ENCODE measurements at regions not wholly inside any gene's neighbourhood (a gene's known extent, or its start where the extent isn't known, plus 50 kb on each side); places are given as distances from the start of the nearest gene placed in this dataset.

- Histone ChIP-seq H3K9me3 (ENCODE audit: control insufficient read depth in 2 of 2, low read length in 2 of 2) (no peaks in the 10 kb centered on the region), H3K4me3 (ENCODE audit: low read length in 2 of 2) (no peak overlapping the region), H3K27me3 (ENCODE audit: control insufficient read depth in 1 of 2, insufficient read depth in 2 of 2, low read length in 2 of 2) (peaks cover 0 to under 1% of the 10 kb centered on the region in 2 donors), H3K9ac (ENCODE audit: low read length in 2 of 2) (no peak overlapping the region), H3K36me3 (ENCODE audit: control insufficient read depth in 2 of 2, insufficient read depth in 2 of 2, low read length in 2 of 2) (no peaks in the 10 kb centered on the region), H3K4me1 (ENCODE audit: control insufficient read depth, insufficient read depth, low read length) (peaks cover 11% of the 10 kb centered on the region), H3K27ac (ENCODE audit: low read length) (no peak overlapping the region)
These were observed 93.6 kb downstream of the HTR5A start for GRCh38 chr7:155163696-155164095.

DNA sequence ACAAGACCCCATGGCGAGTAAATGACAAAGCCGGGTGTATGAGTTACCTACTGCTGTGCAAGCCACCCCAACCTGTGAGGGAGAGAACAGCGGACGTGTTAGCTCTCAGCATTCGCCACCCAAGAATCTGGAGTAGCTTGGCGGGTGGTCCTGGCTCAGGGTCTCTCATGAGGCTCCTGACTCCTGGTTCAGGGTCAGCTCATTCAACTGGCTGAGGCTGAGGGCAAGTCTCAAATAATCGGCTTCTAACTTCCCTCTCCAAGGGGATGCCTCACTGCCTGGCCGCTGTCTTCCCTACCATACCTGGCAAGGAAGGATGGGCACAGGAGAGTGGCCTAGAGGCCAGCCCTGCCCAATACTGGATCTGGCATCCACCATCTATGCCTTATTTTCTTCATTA is 94.2 kb downstream of the HTR5A start:
- Histone ChIP-seq H3K4me3 (ENCODE audit: low read length in 2 of 2) (no peak overlapping the region), H3K36me3 (ENCODE audit: control insufficient read depth in 2 of 2, insufficient read depth in 2 of 2, low read length in 2 of 2) (no peaks in the 10 kb centered on the region), H3K9ac (ENCODE audit: low read length in 2 of 2) (no peak overlapping the region), H3K4me1 (ENCODE audit: control insufficient read depth, insufficient read depth, low read length) (peaks cover 11% of the 10 kb centered on the region), H3K27ac (ENCODE audit: low read length) (no peak overlapping the region), H3K27me3 (ENCODE audit: control insufficient read depth in 1 of 2, insufficient read depth in 2 of 2, low read length in 2 of 2) (peaks cover 3 to 4% of the 10 kb centered on the region in 2 donors), H3K9me3 (ENCODE audit: control insufficient read depth in 2 of 2, low read length in 2 of 2) (no peaks in the 10 kb centered on the region)

DNA sequence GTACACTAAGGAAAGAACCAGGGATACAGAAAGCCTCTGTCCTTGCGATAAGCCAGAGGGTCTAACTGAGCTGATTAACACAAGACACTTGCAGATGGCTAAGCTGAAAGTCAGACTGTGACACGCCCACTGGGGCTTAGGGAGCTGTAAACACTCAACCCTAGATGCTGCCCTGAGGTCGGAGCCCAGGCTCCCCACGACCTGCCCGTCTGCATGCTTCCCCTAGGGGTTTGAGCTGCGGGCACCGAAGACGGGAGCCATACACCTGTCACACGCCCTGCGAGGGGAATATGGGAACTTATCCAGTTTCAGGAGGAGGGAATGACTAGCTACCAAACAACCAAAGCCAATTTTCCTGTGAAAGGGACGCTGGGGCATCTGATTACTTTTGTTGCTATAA is 96.0 kb downstream of the HTR5A start:
- Histone ChIP-seq H3K9me3 (ENCODE audit: control insufficient read depth in 2 of 2, low read length in 2 of 2) (no peaks in the 10 kb centered on the region), H3K9ac (ENCODE audit: low read length in 2 of 2) (peak overlapping the region; percentile 36 to 38), H3K4me3 (ENCODE audit: low read length in 2 of 2) (no peak overlapping the region), H3K4me1 (ENCODE audit: control insufficient read depth, insufficient read depth, low read length) (peaks cover 11% of the 10 kb centered on the region), H3K36me3 (ENCODE audit: control insufficient read depth in 2 of 2, insufficient read depth in 2 of 2, low read length in 2 of 2) (no peaks in the 10 kb centered on the region), H3K27ac (ENCODE audit: low read length) (peak overlapping the region; percentile 46), H3K27me3 (ENCODE audit: control insufficient read depth in 1 of 2, insufficient read depth in 2 of 2, low read length in 2 of 2) (peaks cover 4 to 8% of the 10 kb centered on the region in 2 donors)

- Histone ChIP-seq H3K4me1 (ENCODE audit: control insufficient read depth, insufficient read depth, low read length) (peaks cover 11% of the 10 kb centered on the region), H3K36me3 (ENCODE audit: control insufficient read depth in 2 of 2, insufficient read depth in 2 of 2, low read length in 2 of 2) (no peaks in the 10 kb centered on the region), H3K9ac (ENCODE audit: low read length in 2 of 2) (peak overlapping the region; percentile 21 to 38), H3K9me3 (ENCODE audit: control insufficient read depth in 2 of 2, low read length in 2 of 2) (no peaks in the 10 kb centered on the region), H3K27ac (ENCODE audit: low read length) (peak overlapping the region; percentile 46), H3K4me3 (ENCODE audit: low read length in 2 of 2) (no peak overlapping the region), H3K27me3 (ENCODE audit: control insufficient read depth in 1 of 2, insufficient read depth in 2 of 2, low read length in 2 of 2) (peaks cover 4 to 8% of the 10 kb centered on the region in 2 donors)
These were observed 96.7 kb downstream of the HTR5A start for GRCh38 chr7:155166673-155167370.

DNA sequence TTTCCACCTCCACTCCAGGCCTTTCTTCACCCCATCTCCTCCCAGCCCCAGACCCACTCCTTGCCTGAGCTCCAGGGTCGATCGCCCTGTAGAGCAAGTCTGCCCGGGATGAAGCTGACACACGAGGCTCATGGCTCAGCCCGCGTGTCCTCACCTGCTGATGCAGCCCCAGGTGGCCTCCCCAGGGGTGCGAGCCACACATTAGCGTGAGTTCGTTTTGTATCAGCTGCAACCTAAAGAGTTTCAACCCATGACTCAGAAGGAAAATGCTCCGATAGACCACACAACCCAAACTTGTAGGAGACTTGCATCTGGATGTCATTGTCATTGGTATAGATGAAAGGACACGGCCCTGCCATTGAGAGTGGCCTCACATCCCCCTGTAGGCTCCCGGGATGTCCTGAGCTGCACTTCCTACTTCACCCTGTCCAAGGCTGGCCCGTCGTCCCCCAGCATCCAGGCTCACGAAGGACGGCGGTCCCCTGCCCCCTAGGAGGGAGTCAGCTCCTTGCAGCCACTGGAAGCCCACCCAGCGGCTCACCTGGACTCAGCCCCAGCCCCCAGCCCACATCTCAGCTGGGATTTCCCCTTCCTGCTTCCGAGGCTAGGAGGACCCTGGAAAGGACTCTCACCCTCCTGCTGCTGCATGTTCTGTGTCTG is 97.7 kb downstream of the HTR5A start:
- Histone ChIP-seq H3K4me3 (ENCODE audit: low read length in 2 of 2) (no peak overlapping the region), H3K27ac (ENCODE audit: low read length) (no peak overlapping the region), H3K4me1 (ENCODE audit: control insufficient read depth, insufficient read depth, low read length) (peaks cover 11% of the 10 kb centered on the region), H3K9ac (ENCODE audit: low read length in 2 of 2) (no peak overlapping the region), H3K9me3 (ENCODE audit: control insufficient read depth in 2 of 2, low read length in 2 of 2) (no peaks in the 10 kb centered on the region), H3K36me3 (ENCODE audit: control insufficient read depth in 2 of 2, insufficient read depth in 2 of 2, low read length in 2 of 2) (no peaks in the 10 kb centered on the region), H3K27me3 (ENCODE audit: control insufficient read depth in 1 of 2, insufficient read depth in 2 of 2, low read length in 2 of 2) (peaks cover 4 to 8% of the 10 kb centered on the region in 2 donors)

DNA sequence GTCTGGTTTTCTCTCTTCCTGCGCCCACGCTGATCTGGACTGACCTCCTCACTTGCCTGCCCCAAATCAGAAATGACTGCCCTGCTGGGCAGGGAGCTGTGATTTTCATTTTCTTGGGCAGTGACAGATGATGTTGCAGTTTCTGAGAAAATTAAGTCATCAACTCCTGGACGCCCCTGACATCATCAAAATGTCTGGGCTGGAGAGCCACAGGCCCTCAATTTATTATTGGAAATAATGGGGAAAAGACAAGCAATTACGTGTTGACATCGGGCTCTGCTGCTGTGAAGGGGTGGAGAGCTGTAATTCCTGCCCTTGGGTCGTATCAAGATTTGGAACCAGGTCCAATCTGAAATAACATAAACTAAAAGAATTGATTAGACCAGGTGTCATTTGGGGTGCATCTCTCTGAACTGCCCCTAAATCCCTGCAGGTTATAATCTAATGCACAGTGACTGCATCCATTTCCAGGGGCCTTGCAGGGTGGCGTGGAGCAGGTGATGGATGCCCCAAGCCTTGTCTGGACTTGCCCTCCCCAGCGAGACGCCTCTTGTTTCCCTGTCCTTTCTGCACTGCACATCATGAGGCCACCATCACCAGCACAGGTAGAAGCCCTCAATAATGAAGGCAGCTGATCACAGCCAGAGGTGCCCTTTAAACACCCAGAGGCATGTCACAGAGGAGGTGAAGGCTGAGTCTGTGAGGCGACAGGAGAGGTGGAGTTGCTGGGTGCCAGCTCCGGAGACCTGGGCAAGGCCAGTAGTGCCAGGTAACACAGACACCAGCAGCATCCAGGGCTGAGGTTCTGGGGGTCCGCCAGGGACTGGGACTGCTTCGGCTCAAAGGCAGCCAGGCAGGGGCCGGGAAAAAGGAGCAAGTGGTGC is 98.7 kb downstream of the HTR5A start:
- Histone ChIP-seq H3K9ac (ENCODE audit: low read length in 2 of 2) (no peak overlapping the region), H3K27ac (ENCODE audit: low read length) (no peak overlapping the region), H3K4me3 (ENCODE audit: low read length in 2 of 2) (no peak overlapping the region), H3K36me3 (ENCODE audit: control insufficient read depth in 2 of 2, insufficient read depth in 2 of 2, low read length in 2 of 2) (no peaks in the 10 kb centered on the region), H3K27me3 (ENCODE audit: control insufficient read depth in 1 of 2, insufficient read depth in 2 of 2, low read length in 2 of 2) (peaks cover 4 to 8% of the 10 kb centered on the region in 2 donors), H3K4me1 (ENCODE audit: control insufficient read depth, insufficient read depth, low read length) (peaks cover 11% of the 10 kb centered on the region), H3K9me3 (ENCODE audit: control insufficient read depth in 2 of 2, low read length in 2 of 2) (no peaks in the 10 kb centered on the region)

DNA sequence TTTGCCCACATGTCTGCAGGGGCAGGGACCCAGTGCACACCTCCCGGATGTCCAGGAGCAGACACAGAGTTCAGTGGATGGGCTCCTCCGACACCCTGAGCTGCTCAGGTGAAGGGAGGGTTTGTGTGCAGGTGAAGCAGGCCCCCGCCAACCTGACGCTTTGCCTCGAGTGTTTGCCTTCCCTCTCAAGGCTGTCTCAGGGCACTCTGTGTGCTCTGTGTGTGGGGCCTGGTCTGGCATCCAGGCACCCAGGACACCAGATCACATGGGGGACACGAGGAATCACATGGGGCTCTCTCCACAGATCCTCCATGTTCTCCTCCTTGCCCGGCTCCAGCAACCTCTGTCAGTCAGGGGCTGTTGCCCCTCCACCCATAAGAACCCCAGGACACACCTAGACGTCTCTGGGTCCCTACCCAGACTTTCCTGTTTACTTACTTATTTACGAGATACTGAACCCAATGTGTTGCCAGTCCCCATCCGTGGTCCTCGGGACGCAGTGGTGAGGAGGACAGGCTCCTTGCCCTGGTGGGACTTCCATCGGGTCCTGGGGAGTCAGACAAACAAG is 99.5 kb downstream of the HTR5A start:
- no peaks in the 10 kb centered on the region for H3K36me3 ChIP-seq (ENCODE audit: control insufficient read depth in 2 of 2, insufficient read depth in 2 of 2, low read length in 2 of 2)
- H3K9ac ChIP-seq (ENCODE audit: low read length in 2 of 2), result no peak overlapping the region
- H3K27ac ChIP-seq (ENCODE audit: low read length), result no peak overlapping the region
- no peaks in the 10 kb centered on the region for H3K9me3 ChIP-seq (ENCODE audit: control insufficient read depth in 2 of 2, low read length in 2 of 2)
- peaks cover 11% of the 10 kb centered on the region for H3K4me1 ChIP-seq (ENCODE audit: control insufficient read depth, insufficient read depth, low read length)
- H3K27me3 ChIP-seq (ENCODE audit: control insufficient read depth in 1 of 2, insufficient read depth in 2 of 2, low read length in 2 of 2), result peaks cover 4 to 8% of the 10 kb centered on the region in 2 donors
- no peak overlapping the region for H3K4me3 ChIP-seq (ENCODE audit: low read length in 2 of 2)

GRCh38 chr7:155170331-155170730 is 100.2 kb downstream of the HTR5A start:
- no peaks in the 10 kb centered on the region for H3K9me3 ChIP-seq (ENCODE audit: control insufficient read depth in 2 of 2, low read length in 2 of 2)
- H3K4me3 ChIP-seq (ENCODE audit: low read length in 2 of 2), result no peak overlapping the region
- no peak overlapping the region for H3K27ac ChIP-seq (ENCODE audit: low read length)
- H3K36me3 ChIP-seq (ENCODE audit: control insufficient read depth in 2 of 2, insufficient read depth in 2 of 2, low read length in 2 of 2), result no peaks in the 10 kb centered on the region
- peaks cover 11% of the 10 kb centered on the region for H3K4me1 ChIP-seq (ENCODE audit: control insufficient read depth, insufficient read depth, low read length)
- H3K9ac ChIP-seq (ENCODE audit: low read length in 2 of 2), result no peak overlapping the region
- peaks cover 4 to 8% of the 10 kb centered on the region in 2 donors for H3K27me3 ChIP-seq (ENCODE audit: control insufficient read depth in 1 of 2, insufficient read depth in 2 of 2, low read length in 2 of 2)

DNA sequence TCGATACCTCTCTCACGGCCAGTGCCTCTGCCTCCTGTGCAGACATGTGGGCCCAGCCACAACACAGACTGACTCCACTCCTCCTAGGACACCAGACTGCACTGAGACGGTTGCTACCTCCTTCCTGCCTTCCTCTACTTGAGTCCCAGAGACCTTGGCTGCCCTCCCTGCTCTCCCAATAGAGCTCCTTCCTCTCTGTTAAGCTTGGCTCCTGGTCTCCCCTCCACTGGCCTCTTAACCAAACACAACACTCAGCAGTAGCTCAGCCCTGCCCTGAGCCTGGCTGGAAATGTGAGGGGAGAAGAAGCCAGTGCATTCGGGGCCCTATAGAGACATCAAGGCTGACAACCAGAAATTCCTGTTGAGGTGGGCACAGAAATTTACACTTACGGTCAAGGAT is 102.0 kb downstream of the HTR5A start:
- Histone ChIP-seq H3K4me3 (ENCODE audit: low read length in 2 of 2) (no peak overlapping the region), H3K4me1 (ENCODE audit: control insufficient read depth, insufficient read depth, low read length) (no peaks in the 10 kb centered on the region), H3K27me3 (ENCODE audit: control insufficient read depth in 1 of 2, insufficient read depth in 2 of 2, low read length in 2 of 2) (peaks cover 4 to 8% of the 10 kb centered on the region in 2 donors), H3K9ac (ENCODE audit: low read length in 2 of 2) (no peak overlapping the region), H3K36me3 (ENCODE audit: control insufficient read depth in 2 of 2, insufficient read depth in 2 of 2, low read length in 2 of 2) (no peaks in the 10 kb centered on the region), H3K9me3 (ENCODE audit: control insufficient read depth in 2 of 2, low read length in 2 of 2) (peaks cover 0 to 3% of the 10 kb centered on the region in 2 donors), H3K27ac (ENCODE audit: low read length) (no peak overlapping the region)

GRCh38 chr7:155173905-155174304 is 103.8 kb downstream of the HTR5A start:
- Histone ChIP-seq H3K9ac (ENCODE audit: low read length in 2 of 2) (no peak overlapping the region), H3K9me3 (ENCODE audit: control insufficient read depth in 2 of 2, low read length in 2 of 2) (peaks cover 7 to 12% of the 10 kb centered on the region in 2 donors), H3K27me3 (ENCODE audit: control insufficient read depth in 1 of 2, insufficient read depth in 2 of 2, low read length in 2 of 2) (peaks cover 2 to 8% of the 10 kb centered on the region in 2 donors), H3K36me3 (ENCODE audit: control insufficient read depth in 2 of 2, insufficient read depth in 2 of 2, low read length in 2 of 2) (no peaks in the 10 kb centered on the region), H3K4me1 (ENCODE audit: control insufficient read depth, insufficient read depth, low read length) (no peaks in the 10 kb centered on the region), H3K4me3 (ENCODE audit: low read length in 2 of 2) (no peak overlapping the region), H3K27ac (ENCODE audit: low read length) (no peak overlapping the region)

Data from stomach smooth muscle (tissue), 2 donors.